GM19468 (cell line): ENCODE measurements at regions not wholly inside any gene's neighbourhood (a gene's known extent, or its start where the extent isn't known, plus 50 kb on each side); places are given as distances from the start of the nearest gene placed in this dataset.
"Not testable (repeated sequence)": the region's sequence is repeated elsewhere in the genome, so short reads cannot be mapped to it uniquely, and the experiment has no call there.

Source experiments
- ATAC-seq: cut with Tn5 transposase; IDR thresholded peaks from one replicate; pipeline ENCODE4 v1.9.1; 2021; ENCODE audit warnings: mild to moderate bottlenecking, moderate library complexity, moderate number of reproducible peaks; ENCODE audit not compliant: unreplicated experiment; ENCODE audit errors: extremely low read depth

- ATAC-seq: no peak
Measured at GRCh38 chr14:57008534-57008933, 198.3 kb upstream of the OTX2 start.

GRCh38 chr14:56998728-56999127, 188.4 kb upstream of the OTX2 start:
- ATAC-seq: no peak

GRCh38 chr14:56996721-56997399, 186.6 kb upstream of the OTX2 start:
- ATAC-seq: no peak

- no peak for ATAC-seq
Measured at GRCh38 chr14:56995010-56995409, 184.7 kb upstream of the OTX2 start.

- ATAC-seq: no peak
Measured at GRCh38 chr14:56992332-56992820, 182.1 kb upstream of the OTX2 start.

GRCh38 chr14:56990991-56991627, 180.8 kb upstream of the OTX2 start:
- not testable (repeated sequence) for ATAC-seq

DNA sequence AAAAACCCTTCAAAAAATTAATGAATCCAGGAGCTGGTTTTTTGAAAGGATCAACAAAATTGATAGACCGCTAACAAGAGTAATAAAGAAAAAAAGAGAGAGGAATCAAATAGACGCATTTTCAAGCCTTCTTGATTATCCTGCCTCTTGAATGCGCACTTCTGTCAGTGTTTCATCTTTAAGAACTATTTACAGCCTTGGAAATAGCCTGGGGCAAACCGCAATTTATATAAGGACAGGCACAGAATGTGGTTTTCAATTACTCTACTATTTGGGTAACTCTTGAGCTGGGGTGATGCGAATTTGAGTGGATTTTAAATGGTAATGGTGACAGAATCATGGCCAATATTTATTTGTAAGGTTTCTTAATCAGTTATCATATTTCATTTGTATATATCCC, 179.1 kb upstream of the OTX2 start:
- ATAC-seq: no peak

GRCh38 chr14:56979936-56980335, 169.7 kb upstream of the OTX2 start:
- ATAC-seq: no peak

DNA sequence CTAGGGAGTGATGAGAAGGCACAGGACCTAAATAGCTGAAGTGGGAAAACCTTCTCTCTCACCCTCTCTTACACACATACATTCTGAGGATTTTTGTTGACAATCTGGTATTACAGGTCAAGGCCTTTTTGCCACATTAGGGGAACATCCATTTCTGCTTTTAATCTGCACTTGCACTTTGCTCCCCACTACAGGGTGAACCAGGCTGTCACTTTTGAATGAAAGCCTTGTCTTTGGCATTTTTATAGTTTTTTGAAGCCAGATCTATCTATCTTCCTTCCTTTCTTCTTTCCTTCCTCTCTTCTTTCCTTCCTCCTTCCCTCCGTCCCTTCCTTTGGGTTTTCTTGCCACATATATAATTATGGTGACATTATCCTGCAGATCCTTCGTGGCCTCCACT, 165.9 kb upstream of the OTX2 start:
- no peak for ATAC-seq

DNA sequence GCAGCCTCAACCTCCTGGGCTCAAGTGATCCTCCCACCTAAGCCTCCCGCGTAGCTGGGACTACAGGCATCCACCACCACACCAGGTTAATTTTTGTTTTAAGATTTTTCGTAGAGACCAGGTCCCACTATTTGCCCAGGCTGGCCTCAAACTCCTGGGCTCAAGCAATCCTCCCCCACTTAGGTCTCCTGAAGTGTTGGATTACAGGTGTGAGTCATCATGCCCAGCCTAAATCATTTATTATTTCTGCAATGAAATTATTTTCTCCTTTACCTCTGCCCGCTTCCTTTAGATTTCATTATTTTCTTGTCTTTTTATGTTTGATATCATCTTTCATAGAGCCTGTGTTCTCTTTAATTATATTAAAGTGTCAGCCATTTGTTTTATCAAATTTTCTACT, 165.2 kb upstream of the OTX2 start:
- ATAC-seq: no peak

DNA sequence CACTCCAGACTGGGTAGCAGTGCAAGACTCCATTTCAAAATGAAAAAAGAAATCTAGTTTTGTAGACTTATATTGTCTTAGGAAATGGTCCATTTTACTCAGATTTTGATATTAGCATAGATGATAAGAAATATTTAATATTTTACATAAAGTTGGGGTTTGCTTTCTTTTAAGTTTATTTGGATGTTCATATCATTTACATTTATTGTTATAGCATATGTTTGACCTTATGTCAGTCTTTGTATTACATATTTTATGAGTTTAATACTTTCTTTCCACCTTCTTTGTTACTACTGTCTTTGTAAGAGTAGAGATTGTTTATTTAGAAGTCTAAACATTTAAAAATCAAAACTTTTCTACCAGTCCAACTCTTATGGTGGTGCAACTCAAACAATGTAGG, 162.7 kb upstream of the OTX2 start:
- no peak for ATAC-seq

DNA sequence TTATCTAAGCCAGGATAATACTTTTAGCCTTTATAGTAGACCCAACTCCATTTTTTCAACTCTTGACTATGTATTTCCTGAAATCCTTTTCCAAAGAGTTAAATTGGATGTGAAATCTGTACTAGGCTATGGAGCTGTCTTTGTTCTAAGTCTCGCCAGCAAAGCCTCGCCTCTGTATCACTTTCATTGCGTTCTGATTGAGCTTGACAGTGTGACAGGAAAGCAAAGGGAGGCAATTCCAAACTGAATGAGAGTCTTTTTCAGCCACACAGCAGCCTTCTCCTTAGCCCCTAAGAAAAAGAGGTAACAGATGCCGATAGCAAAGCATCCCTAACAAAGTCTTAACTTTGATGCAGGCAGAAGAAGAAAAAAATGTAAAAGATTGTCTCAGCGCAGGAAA, 154.6 kb upstream of the OTX2 start:
- ATAC-seq: no peak

DNA sequence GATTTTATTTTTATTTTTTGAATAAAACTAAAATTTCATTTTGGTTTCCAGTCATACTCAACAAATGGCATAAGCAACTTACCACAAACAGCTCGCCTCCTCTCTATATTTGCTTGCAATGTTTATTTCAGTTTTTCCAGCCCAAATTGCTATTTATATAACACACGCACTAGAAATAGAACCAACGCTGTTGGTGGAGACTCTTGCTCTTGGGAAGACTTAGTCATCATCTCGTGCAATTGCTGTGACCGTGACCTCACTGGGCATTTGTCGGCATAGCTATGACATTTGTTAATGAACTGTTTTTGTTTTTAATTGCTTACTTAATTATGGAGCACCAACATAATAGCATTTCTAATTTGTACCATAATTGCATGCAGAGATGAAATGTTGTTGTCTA, 153.1 kb upstream of the OTX2 start:
- no peak for ATAC-seq

GRCh38 chr14:56962444-56963080, 152.3 kb upstream of the OTX2 start:
- ATAC-seq: no peak

GRCh38 chr14:56959869-56960268, 149.6 kb upstream of the OTX2 start:
- ATAC-seq: no peak

DNA sequence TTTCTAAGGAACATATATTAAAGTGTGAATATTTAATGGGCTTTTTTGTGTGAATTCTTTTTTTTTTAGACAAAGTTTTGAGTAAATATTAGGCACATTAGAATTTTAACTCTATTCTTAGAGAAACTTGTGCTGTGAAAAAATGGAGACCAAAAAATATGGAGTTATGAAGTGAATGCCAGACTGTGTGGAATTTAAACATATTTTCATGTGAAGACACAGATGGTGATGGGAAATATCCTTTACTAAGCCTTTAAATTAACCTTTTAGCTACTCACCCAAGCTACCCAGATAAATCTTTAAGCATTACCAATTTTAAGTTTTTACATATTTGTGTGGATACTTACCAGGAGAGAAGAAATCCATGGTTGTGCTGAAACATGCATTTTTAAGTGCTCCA, 148.8 kb upstream of the OTX2 start:
- no peak for ATAC-seq

DNA sequence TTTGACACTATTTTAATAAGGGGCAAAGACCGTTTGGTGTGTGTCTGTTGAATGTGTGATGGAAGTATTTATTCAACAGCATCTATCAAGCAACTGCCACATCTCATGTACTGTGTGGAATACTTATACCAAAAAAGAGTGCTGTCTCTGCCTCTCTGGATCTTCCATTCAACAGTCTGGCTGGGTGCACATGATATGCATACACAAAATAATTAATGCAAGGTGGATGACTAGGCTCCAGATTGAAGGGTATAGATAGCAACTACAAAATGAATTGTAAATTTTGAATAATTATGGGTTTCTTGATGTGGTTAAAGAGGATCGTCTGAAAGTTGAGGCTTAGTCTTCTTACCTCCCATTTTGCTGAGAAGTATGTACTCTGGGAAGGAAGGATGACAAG, 145.9 kb upstream of the OTX2 start:
- ATAC-seq: no peak

DNA sequence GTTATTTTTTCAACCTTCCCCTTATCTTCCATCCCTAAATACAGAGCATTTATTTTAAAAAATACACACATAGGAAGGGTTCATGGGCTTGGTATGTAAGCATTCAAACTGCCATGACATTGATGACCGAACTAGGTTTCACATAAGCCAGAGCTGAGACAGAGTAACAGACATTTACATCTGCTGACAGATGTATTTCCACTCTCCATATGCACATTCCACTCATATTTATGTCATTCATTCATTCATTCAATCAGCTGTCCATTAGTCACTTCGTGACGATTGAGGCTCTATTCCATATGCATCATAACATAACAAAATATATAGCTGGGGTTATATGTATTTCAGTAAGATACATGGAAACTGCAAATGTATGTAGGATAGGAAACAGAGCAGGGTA, 145.5 kb upstream of the OTX2 start:
- ATAC-seq: no peak

DNA sequence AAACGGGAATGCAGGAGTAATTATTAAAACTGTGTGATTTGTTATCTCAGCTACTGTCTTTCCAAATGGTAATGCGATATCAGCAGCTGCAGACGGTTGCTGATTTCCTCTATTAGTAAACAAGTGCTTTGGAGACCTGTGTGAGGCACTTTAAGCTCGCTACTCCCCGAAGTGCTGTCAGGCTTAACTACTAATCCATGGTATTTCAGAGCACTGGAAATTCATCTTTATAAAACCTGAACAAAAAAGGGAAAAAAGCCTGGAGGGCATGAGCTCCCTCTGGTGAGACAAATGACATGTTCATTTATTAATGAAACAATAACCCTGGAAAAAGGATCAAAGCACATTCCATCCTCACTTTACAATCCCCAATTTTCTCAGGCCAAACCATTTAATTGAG, 143.6 kb upstream of the OTX2 start:
- no peak for ATAC-seq

DNA sequence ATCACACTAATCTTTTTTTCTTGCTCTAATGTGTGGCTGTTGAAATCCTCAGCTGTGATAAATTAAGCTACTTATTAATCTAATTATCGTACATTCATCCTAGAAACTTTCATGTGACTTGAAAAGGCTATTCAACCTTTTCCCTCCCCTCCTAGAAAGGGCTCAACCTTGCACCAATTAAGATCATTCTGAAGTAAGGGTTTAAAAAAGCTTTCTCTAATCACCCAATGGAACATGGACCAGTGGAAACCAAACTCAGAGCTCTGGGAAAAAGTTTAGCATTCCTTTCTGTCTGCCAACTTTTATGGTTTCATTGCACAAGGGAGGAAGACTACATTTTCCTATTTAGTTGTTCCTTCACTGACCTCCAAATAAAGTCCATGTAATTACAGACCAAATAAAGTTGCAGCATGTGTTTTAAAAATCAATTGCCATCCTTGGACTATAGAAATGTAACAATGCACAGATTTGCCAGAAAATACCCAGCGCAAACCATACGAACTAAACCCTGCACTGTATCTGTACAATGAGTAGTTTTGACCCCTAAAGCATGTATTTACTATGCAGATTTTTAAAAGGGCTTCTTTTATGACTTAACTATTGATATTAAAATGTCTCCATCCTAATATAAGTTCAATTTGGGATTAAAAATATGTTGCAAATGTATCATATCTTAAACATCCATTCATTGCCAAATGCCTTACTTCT, 142.6 kb upstream of the OTX2 start:
- no peak for ATAC-seq

DNA sequence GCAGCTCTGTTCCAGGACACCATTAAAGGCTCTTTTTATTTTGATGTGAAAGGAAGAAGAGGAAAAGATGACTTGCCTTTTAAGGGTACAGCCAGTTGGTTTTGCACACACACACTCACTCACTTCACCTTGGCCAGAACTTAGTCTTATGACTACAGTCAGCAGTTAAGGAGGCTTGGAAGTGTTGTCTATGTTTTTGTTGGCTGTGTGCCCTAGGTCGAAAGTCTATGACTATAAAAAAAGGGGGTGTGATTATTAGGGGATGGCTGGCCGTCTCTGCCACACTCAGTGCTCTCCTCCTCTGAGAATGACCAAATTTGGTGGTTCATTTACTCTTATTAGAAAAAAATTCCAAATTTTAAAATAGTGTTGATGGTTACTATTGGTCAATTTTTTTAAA, 139.5 kb upstream of the OTX2 start:
- ATAC-seq: no peak
